Middle frontal gyrus (tissue), 1 donor: ENCODE measurements at regions not wholly inside any gene's neighbourhood (a gene's known extent, or its start where the extent isn't known, plus 50 kb on each side); places are given as distances from the start of the nearest gene placed in this dataset.
"Not testable (repeated sequence)": the region's sequence is repeated elsewhere in the genome, so short reads cannot be mapped to it uniquely, and the experiment has no call there.

Source experiments
- DNase-seq: peaks from one replicate; pipeline ENCODE4 v3.0.0-alpha.2; 2015; ENCODE audit warnings: low spot score; ENCODE audit errors: extremely low spot score

DNA sequence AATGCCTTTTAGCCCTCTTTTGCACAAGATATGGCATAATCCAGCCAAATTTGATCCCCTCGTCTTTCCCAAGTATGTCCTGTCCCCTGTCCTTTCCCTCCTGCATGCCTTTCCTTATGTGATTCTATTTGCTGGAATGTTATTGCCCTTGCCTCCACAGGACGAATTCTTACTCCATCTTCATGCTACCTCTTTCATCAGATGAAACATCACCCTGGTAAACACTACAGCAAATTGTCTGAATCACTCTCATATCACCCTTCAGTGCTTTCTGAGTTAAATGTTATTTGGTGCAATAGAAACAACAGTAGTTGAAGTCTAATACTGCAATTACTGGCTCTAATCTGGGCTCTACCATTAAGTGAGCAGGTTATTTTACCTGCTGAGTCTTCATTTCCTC lies 52.2 kb upstream of the FAT1 start:
- DNase-seq = no peak

DNA sequence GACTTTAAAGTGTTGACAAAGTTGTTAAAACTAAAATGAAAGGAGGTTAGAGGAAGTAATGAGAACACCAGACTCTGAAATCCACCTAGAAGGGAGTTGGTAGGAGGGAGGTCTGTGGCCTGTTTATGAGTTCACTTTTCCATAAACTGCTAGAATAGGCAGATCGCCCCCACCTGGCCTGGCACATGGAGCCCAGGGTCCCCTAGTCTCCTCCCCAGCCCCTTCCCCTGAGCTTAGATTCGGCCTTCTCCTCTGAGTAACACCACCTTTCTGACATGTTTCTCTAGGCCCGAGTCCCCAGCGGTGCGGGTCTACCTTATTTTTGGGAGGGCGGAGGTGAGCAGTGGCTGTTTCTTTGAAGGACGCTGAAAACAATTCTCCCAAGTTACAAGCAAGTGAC lies 54.5 kb upstream of the FAT1 start:
- DNase-seq = no peak

DNA sequence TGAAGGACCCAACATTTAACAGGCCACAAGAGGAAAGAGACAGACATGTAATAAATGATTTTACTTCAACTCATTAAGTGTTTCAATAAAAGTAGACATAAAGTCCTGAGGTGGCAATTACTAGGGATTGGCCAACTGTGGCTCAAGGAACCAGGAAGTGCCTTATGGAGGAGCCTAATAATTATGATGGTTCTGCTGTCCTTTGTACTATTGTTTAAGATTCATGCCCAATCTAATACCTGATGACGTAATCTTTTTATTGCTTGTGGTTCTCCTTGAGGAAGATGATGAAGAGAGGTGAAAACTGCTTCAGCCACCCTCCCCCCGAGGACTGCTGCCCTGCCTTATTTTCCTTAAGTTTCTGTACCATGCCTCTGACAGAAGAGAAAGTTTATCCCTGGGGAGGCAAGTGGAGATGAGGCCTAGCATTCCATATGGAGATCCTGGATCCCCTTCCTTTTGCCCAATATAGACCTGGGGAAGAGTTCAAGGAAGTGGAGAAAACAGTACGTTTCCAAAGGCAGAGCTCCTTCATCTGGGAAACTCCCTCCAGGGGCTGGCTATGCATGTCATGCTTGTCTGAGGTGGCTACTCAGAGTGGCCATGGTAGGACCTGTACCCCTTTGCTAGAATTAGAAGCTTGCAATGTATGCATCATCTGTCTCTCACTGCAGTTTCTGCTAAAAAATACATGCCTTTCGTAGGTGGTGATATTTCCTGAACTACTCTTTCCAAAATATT lies 56.8 kb upstream of the FAT1 start:
- no peak for DNase-seq

DNA sequence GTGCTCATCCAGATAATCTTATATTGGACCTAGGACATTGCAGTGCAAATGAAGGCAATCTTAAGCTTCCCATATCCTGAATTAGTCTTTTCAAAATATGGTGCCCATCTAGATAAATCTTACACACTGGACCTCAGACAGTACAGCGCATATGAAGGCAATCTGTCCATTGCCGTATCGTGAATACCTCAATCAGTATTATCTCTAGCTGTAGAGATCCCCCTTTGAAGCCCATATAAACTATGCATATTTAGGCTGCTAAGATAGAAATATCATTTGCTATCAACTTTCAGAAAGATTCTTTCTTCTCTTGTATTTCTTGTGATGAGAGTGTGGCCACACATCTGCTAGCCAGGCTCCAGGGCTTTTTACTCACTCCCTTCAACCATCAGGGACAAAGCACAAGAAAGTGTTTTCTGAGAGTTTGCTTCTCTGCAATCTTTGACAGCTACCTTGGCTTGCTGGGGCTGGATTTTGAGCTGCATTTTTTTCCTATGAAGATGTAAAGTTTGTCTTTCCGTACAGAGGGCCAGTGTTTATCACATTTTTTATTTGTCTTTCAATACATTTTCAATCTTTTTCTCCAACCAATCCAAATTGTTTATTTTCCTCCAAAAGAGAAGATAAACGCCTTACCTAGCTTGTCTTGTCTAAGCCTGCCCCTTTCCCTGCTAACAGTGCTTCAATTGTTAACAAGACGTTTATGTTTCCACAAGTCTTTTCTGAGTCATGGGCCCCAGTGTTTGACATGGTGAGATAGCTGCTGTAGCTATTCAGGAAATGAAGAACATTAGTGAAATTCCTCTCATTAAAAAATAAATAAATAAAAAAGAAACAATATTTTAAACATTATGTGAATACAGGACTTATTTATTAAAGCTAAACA lies 57.6 kb upstream of the FAT1 start:
- DNase-seq = no peak

GRCh38 chr4:186782302-186782701 lies 58.6 kb upstream of the FAT1 start:
- DNase-seq = no peak

- no peak for DNase-seq
These were observed 63.9 kb upstream of the FAT1 start for GRCh38 chr4:186787536-186787935.

DNA sequence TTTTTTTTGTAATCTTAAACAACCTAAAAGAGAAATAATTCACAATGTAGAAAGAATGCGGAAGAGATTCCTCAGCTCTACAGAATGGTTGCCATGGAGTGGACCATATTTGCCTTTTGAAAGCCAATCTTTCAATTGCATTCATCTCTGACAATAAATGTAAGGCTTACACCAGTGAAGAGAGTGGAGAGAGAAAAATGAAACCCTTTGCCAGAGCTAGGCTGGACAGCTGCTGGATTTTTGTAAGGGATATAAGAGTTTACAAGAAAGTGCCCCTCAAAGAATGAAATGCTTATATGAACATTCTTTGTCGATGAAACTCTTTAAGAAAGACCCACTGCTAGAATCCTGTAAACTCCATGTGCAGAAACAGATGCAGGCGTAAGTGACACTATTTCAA lies 66.0 kb upstream of the FAT1 start:
- no peak for DNase-seq

DNA sequence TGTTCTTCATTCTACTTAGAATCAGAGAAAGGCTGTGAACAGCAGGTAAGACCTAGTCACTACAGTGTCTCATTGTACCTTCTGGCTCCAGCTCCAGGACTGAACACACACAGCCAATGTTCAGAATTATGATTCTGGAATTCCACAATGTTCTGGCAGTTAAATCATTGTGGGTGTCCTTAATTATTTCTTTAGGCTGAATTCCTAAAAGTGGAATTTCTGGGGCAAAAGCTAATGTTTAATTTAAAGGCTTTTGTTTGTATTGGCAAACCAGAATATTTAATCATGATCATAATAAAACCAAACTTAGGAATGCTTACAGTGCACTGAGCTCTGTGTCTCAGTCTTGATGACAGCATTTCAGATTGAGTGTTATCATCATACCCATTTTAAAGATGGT lies 67.0 kb upstream of the FAT1 start:
- no peak for DNase-seq

DNA sequence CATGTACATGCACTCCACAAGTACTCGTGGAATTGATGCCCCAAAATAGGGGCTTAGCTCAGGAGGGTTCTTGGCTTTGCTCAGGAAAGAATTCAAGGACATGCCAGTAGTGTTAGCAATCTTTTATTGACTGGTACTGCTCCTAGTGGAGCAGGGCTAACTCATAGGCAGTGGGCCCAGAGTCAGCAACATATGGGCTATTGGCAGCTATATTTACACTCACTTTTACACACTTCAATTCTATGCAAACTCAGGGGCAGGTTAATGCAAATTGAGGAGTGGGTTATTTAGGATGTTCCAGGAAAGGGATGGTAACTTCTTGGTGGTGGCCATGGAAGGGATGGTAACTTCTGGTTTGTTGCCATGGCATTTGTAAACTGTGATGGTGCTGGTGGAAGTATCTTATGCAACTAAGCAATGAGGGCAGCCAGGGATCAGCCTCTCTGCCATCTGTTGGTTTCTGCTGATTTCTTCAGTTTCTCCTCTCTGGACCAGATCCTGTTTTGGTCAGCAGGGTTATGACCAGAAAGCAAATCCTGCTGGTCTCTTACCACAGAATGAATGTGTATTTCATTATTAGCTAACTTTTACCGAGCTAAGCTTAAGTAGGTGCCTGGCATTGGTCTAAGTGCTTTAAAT lies 69.2 kb upstream of the FAT1 start:
- DNase-seq = no peak

DNA sequence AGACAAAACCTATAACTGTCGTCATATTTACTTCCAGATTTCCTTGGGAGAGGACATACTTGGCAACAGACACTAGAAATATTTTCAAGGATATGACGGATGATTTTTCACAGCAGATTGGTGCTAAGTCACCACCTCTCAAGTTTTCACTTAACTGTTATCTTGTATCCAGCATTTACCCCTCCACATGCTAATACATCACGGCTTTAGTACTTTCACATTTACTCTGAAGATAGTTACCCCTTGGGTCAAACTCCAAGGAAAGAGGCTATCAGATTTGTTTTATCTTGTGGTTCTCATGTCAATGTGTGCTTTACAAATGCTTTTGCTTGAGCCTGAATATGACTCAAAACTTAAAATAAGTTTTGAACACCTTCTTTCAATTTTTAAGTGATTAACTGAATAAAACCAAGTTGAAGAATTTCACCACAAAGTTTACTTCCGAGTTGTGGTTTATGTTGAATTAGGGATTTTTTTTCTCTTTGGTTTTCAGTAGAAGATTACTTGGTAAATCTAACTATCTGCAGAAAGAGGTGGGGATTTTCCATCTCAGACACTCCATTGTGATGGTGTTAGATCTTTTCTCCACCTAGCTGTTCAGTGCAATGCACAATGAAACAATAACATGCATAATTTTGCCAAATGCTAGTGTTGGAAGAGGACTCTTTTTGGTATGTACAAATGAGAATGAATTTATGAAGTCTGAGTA lies 75.4 kb upstream of the FAT1 start:
- DNase-seq = no peak

DNA sequence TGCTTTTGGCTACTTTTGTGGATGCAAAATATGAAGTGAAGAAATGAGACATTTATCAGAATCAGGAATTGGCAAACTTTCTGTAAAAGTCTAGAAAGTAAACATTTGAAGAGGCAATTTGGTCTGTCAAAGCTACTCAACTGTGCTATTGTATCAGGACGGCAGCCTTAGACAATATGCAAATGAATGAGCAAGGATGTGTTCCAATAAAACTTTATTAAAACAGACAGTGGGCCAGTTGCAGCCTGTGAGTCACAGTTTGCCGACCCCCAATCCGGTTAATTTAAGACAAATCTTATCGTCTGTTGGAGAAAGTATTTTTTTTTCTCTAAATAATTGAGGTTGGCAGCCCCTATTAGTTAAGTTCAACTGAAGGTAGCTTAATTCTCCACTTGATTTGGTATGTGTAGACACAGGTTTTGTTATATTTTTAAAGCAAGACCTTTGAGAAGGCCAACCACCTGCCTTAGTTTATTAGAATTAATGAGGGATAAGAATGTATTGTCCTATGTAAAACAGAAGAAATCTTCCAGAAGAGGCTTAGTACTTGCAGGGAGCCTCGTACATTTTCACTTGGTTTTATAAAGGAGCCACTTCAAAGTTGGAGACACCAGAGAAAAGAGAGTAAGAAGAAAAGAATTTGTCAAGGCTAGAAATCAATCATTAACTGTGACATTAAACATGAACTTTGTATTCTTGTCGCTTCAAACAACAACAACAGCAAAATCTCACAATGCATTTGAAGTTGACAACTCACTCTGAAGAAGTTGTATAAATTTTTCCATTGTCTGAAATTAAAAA lies 81.6 kb upstream of the FAT1 start:
- DNase-seq = no peak

DNA sequence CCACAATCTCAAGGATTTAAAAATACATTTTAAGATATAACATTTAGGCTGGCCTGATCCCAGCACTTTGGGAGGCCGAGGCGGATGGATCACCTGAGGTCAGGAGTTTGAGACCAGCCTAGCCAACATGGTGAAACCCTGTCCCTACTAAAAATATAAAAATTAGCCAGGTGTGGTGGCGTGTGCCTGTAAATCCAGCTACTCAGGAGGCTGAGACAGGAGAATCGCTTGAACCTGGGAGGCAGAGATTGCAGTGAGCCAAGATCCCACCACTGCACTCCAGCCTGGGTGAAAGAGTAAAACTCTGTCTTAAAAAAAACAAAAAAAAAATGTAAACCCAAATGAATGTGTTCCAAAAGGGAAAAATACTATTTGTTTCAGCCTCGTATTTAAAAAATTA lies 82.3 kb upstream of the FAT1 start:
- not testable (repeated sequence) for DNase-seq

DNA sequence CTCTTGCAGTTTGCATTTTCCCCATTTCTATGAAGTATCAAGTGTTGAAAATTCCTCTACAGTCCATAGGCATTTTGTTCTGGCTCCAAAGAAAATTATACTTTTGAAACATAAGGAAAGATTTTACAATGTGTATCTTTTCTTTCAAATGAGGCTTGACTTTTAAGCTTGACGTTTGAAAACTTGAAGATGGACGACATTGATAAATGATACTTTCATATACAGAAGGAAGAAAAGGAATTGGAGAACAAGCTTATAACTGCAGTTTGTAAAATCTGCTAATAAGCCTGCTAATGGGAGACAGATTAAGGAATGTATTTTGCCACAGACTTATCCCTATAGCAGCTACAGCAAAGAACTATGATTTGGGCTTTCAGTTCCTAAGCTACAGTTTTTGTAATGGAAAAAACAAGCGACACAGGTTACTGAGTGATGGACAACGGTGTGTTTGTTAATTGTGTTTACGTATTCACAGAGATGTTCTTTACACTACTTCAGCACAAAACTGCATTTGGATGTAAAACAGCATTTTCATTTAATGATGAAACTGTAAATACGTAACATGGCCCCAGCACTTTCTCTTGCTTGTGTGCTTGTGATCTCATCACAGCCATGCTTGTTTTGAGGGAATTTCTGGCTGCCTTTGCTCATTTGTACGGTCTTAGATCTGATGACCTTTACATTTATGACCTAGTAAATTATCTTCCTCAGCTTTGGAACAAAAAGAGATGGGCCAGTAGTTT lies 83.2 kb upstream of the FAT1 start:
- no peak for DNase-seq

- DNase-seq = no peak
These were observed 84.4 kb upstream of the FAT1 start for GRCh38 chr4:186807808-186808629.

GRCh38 chr4:186808630-186809018 lies 85.0 kb upstream of the FAT1 start:
- no peak for DNase-seq

DNA sequence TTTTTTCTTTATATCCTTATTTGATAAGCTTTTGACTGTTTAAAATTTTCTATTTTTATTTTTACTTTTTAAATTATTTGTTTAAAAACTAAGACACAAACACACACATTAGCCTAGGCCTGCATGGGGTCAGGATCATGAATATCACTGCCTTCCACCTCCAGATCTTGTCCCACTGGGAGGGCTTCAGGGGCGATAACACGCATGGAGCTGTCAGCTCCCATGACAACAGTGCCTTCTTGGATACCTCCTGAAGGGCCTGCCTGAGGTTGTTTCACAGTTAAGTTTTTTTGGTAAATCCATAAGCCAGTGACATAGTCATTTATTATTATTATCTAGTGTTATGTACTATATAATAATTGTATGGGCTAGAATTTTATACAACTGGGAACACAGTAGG lies 85.4 kb upstream of the FAT1 start:
- no peak for DNase-seq

GRCh38 chr4:186810613-186811150 lies 87.0 kb upstream of the FAT1 start:
- DNase-seq = no peak

DNA sequence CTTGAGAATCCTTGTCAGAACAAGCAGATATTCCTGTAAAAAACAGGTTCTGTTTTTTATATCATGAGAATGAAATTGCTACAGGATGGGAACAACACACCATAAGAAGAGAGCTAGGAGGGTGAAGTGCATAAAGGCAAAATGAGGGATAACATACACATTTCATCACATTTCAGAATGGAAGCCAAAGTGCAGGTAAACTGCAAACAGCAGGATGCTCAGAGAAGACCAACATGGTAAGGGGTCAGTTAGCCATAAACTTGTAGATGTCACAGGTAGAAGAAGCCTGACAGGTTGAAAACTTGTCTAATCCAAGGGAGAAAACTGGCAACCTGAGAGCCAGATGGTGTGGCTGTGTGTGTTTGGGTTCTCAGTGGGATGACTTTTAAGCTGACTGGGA lies 88.9 kb upstream of the FAT1 start:
- no peak for DNase-seq
